B cell (primary cell): ENCODE measurements at regions not wholly inside any gene's neighbourhood (a gene's known extent, or its start where the extent isn't known, plus 50 kb on each side); places are given as distances from the start of the nearest gene placed in this dataset.

Experiments used
- CTCF ChIP-seq: fragments of 200-600 bp; IDR thresholded peaks from one replicate; pipeline ENCODE4 v1.8.0; 2022; ENCODE audit warnings: antibody characterized with exemption, mild to moderate bottlenecking
- EZH2 ChIP-seq: IDR thresholded peaks from 2 replicates; pipeline ENCODE4 v1.6.1; 2012; ENCODE audit warnings: borderline replicate concordance, low read depth, mild to moderate bottlenecking, moderate library complexity, low read length; ENCODE audit not compliant: insufficient read depth, poor library complexity, severe bottlenecking

- TF ChIP-seq CTCF = no peak
- TF ChIP-seq EZH2 = no peak
Measured at GRCh38 chr16:73529303-73530012, 481.5 kb upstream of the ZFHX3 start.
